Breast epithelium (tissue), 3 donors: ENCODE measurements at regions not wholly inside any gene's neighbourhood (a gene's known extent, or its start where the extent isn't known, plus 50 kb on each side); places are given as distances from the start of the nearest gene placed in this dataset.

Experiments used
- CTCF ChIP-seq, 3 donors: fragments of 450-650 bp; IDR thresholded peaks; one replicate each; pipeline ENCODE4 v1.5.1; 2016 to 2017; ENCODE audit warnings: antibody characterized with exemption in 3 of 3, mild to moderate bottlenecking in 3 of 3, moderate library complexity in 3 of 3
- POLR2AphosphoS5 ChIP-seq, 3 donors: sonication (generic); formaldehyde crosslinking; IDR thresholded peaks; one replicate each; pipeline ENCODE4 v1.6.1; 2017; ENCODE audit warnings: antibody characterized with exemption in 3 of 3

DNA sequence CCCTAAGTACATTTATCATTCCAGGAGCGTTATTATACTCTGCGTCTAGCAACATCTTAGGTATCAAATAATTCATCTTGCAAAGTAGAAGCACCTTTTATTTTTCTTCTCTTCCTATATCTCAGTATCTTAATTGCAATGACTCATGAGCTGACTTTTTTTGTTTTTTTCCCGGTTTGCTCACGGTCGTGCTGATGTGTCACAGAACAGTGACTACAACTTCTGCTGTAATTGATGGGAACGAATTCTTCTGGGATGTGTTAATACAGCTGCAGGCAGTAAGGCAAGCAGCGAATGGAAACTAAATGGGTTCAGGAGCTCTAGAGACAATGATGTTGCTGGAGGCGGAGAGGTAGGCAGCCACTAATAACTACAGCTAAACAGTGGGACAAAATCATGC, 89.8 kb upstream of the TMPRSS15 start:
- TF ChIP-seq CTCF (IDR thresholded peaks at IDR 0.05) (no peak), POLR2AphosphoS5 (IDR thresholded peaks at IDR 0.05) (no peak)
